HG03460 (cell line): ENCODE measurements at regions not wholly inside any gene's neighbourhood (a gene's known extent, or its start where the extent isn't known, plus 50 kb on each side); places are given as distances from the start of the nearest gene placed in this dataset.
"Not testable (repeated sequence)": the region's sequence is repeated elsewhere in the genome, so short reads cannot be mapped to it uniquely, and the experiment has no call there.

Source experiments
- ATAC-seq: cut with Tn5 transposase; IDR thresholded peaks from one replicate; pipeline ENCODE4 v1.9.1; 2021; ENCODE audit not compliant: unreplicated experiment

- no peak for ATAC-seq
These were observed 875.4 kb upstream of the PRKX start for GRCh38 chrX:4588893-4589292.

- ATAC-seq: no peak
These were observed 875.0 kb upstream of the PRKX start for GRCh38 chrX:4588466-4588865.

GRCh38 chrX:4588056-4588455, 874.6 kb upstream of the PRKX start:
- ATAC-seq: no peak

- ATAC-seq: no peak
These were observed 866.5 kb upstream of the PRKX start for GRCh38 chrX:4579999-4580398.

- no peak for ATAC-seq
These were observed 866.0 kb upstream of the PRKX start for GRCh38 chrX:4579480-4579879.

- ATAC-seq: no peak
These were observed 859.2 kb upstream of the PRKX start for GRCh38 chrX:4572691-4573090.

GRCh38 chrX:4570151-4570550, 856.7 kb upstream of the PRKX start:
- no peak for ATAC-seq

- no peak for ATAC-seq
These were observed 846.7 kb upstream of the PRKX start for GRCh38 chrX:4560192-4560591.

GRCh38 chrX:4550018-4550417, 836.6 kb upstream of the PRKX start:
- ATAC-seq: no peak

GRCh38 chrX:4547213-4547836, 833.9 kb upstream of the PRKX start:
- ATAC-seq: peak; percentile 57

- not testable (repeated sequence) for ATAC-seq
These were observed 832.7 kb upstream of the PRKX start for GRCh38 chrX:4546178-4546577.

- no peak for ATAC-seq
These were observed 814.8 kb upstream of the PRKX start for GRCh38 chrX:4528247-4528646.

GRCh38 chrX:4485912-4486311, 772.5 kb upstream of the PRKX start:
- no peak for ATAC-seq

- no peak for ATAC-seq
These were observed 770.8 kb upstream of the PRKX start for GRCh38 chrX:4484266-4484665.

GRCh38 chrX:4451591-4451990, 738.1 kb upstream of the PRKX start:
- no peak for ATAC-seq

GRCh38 chrX:4450177-4450576, 736.7 kb upstream of the PRKX start:
- no peak for ATAC-seq

- ATAC-seq: no peak
These were observed 722.5 kb upstream of the PRKX start for GRCh38 chrX:4435905-4436304.

GRCh38 chrX:4397471-4397870, 684.0 kb upstream of the PRKX start:
- ATAC-seq: no peak

- ATAC-seq: no peak
These were observed 668.8 kb upstream of the PRKX start for GRCh38 chrX:4382273-4382672.

GRCh38 chrX:4380710-4381109, 667.3 kb upstream of the PRKX start:
- ATAC-seq: no peak

- no peak for ATAC-seq
These were observed 665.6 kb upstream of the PRKX start for GRCh38 chrX:4379071-4379470.

GRCh38 chrX:4373791-4374190, 660.3 kb upstream of the PRKX start:
- ATAC-seq: no peak

GRCh38 chrX:4358577-4358976, 645.1 kb upstream of the PRKX start:
- ATAC-seq: no peak

GRCh38 chrX:4322916-4323315, 609.5 kb upstream of the PRKX start:
- no peak for ATAC-seq
